ENCODE measurements at regions not wholly inside any gene's neighbourhood (a gene's known extent, or its start where the extent isn't known, plus 50 kb on each side); places are given as distances from the start of the nearest gene placed in this dataset.

- no peak for DNase-seq
These were observed 168.3 kb downstream of the NR4A2 start for GRCh38 chr2:156164091-156164720.

- DNase-seq: no peak
These were observed 173.7 kb downstream of the NR4A2 start for GRCh38 chr2:156158808-156159207.

- DNase-seq: no peak
These were observed 174.9 kb downstream of the NR4A2 start for GRCh38 chr2:156157670-156158069.

- DNase-seq: no peak
These were observed 175.9 kb downstream of the NR4A2 start for GRCh38 chr2:156156580-156156979.

DNA sequence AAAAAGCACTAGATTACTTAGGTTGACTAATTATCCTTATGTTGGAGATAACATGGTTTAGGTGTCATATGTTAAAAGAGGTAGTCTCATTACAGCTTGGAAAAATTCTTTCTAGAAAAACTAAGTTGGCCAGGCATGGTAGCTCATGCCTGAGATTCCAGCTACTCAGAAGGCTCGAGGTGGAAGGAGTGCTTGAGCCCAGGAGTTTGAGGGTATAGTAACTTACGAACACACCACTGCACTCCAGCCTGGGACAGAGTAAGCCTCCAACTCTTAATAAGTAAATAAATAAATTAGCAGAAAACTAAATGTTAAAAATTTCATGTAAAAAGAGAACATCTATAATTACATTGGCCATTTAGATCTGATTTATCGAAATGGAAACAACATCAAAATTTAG is 177.2 kb downstream of the NR4A2 start:
- DNase-seq: no peak

DNA sequence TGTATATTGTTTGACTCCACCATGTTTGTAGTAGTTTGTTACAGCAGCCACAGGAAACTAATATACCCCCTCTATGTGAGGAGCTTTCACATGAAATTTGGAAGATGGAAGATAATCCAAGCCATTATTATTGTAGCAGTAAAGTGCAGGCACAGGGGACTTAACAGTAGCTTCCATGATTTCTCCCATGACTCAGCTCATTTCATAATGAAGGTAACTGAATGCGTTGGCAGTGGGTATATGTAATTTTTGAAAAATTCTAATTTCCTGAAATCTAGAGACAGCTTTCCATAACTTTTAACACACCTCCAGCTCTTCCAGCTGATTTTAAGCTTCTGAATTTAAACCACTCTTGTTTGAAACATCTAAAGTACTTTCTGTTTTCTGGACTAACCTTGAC is 181.2 kb downstream of the NR4A2 start:
- DNase-seq: no peak

DNA sequence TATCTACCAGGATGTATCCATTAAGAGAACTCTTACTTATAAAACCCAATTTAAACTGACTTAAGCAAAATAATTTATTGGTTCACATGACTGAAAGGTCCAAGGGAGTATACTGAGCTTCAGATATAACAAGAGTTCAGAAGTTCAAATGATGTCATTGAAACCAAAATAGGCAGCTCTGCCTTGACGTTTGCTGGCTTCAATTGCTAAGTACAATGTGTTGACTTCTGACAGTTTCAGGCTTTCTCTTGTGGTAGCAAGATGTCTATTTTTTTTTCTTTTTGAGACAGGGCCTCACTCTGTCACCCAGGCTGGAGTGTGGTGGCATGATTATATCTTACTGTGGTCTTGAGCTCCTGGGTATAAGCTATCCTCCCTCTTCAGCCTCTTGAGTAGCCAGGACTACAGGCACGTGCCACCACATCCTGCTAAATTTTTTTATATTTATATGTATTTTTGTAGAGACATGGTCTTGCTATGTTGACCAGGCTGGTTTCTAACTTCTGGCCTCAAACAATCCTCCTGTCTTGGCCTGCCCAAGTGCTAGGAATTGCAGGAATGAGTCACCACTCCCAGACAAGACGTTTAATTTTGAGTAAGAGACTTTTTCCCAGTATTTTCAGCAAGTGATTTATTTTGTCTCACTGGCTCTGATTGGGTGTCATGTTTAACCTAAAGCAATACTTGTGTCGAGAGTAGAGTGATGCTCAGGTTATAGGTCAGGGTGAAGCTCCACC is 184.8 kb downstream of the NR4A2 start:
- peak; percentile 15 for DNase-seq

- DNase-seq: no peak
These were observed 186.5 kb downstream of the NR4A2 start for GRCh38 chr2:156145976-156146375.

DNA sequence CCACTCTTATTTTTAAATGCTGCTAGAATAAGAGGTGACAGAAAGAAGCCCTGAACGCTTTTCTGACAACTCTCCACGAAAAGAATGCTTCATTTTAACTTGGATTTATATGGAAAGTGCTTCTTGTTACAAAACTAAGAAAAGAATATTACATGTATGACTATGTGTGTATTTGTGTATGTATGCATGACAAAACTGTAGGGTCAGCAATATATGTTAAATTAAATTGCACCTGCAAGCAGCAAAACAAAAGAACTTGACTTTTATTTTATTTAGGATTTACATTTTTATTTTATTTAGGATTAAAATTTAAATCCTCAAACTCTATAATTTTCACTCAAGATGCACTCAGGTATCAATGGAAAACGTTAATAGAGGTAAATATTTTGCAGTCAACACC is 187.1 kb downstream of the NR4A2 start:
- DNase-seq: no peak

DNA sequence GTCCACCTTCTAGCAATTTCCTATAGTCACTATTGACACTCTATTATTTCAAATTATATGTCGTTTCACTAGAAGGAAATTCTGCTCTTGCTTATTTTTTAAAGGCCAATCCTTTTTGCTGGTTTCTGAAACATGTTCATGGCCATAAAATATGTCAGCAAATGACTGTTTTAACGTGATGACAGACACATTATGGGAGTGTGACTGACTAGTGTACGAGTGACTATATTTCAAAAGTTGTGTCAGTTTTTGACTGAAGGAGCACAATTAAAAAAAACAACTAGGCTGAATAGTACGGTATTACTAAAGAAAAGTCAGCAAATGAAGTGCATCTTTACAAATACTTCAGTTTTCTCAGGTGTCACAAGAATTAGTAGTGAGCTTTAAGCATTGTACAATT is 196.0 kb downstream of the NR4A2 start:
- no peak for DNase-seq

- no peak for DNase-seq
These were observed 197.6 kb downstream of the NR4A2 start for GRCh38 chr2:156134887-156135286.

DNA sequence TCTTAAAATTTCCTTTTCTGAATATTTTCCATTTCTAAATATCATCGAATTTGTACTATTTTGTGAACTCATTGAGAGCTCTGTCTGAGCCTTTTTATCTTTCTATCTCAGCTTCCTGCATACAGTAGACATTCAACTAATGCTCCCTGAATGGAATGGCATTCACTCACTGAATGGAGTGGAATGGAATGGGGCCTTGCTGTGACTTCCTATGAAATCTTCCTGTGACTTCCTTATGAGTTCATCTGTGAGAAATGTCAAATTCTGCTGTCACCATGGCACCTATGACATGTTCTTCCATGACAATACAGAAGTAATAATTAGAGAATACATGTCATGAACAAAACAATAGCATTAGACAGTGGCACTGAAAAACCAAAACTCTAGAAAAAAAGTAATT is 199.6 kb downstream of the NR4A2 start:
- no peak for DNase-seq

DNA sequence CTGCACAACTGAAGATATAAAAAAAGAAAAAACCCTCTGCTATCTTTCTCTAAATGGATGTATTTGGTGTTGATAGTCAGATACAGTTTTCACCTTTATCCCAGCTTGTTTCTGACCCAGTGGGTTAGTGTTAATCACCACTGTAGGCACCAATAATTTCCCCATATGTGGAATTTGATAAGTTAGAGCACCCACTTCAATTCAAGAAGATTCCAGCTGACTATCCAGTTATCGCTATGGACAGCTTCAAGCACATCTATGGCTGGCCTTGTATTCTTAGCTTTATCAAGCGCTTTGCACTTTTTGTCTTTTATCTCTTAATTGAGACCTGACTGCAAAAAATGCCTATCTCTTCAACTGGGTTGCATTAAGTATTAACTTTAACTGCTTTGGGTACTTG is 200.4 kb downstream of the NR4A2 start:
- no peak for DNase-seq

GRCh38 chr2:156129227-156129626 is 203.3 kb downstream of the NR4A2 start:
- no peak for DNase-seq

DNA sequence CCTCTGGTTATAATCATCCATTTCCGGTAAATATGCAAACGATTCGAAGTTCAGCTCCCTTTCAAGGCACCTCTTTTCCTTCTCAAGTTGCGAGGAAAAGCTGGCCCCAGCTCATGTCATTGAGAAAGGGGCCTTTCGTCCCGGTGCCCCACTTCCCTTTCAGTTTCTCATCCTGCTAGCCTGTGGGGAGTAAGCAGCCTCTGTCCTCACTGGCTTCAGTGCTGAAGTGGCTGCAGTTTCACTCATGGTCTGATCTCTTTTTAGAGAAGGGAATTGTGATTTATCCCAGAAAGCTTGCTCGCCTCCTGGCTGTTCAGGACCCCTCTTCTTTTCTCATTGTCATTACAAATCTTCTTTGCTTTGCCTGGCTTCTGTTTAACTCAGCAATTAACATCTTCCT is 207.5 kb downstream of the NR4A2 start:
- DNase-seq: no peak

DNA sequence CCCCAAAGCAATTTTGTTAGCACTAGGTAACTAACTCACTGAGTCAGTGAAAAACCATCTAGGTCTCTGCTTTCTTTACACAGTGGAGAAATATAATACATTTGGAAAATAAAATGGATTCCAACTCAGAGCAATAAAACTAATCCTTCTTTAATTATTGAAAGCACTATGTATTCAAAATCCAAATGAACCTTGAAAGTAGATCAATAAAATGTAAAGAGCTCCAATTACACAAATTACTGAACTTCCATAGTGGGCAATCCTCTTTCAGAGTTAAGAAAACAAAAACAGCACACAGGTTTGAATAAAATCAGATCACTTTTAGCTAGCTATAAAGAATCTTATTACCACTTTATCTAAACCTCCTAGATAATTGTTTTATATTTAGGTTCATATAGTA is 208.1 kb downstream of the NR4A2 start:
- DNase-seq: no peak

GRCh38 chr2:156118753-156119416 is 213.6 kb downstream of the NR4A2 start:
- no peak for DNase-seq

DNA sequence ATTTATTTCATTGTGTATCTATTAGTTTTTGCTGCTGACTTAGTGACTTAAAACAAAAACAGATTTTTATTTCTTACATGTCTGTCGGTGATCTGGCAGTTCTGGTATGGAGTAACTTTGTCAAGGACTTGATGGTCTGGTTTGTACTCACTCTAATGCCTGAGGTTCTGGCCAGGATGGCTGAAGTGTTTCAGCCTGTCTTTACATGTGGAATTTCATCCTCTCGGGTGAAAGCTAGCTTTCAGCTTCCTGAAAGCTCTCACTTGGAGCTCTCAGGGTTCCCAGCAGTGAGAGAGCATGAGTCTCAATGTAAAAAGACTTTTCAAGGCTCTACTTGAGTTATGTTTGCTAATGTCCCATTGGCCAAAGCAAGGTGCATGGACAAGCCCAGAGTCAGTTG is 216.4 kb downstream of the NR4A2 start:
- DNase-seq: no peak

DNA sequence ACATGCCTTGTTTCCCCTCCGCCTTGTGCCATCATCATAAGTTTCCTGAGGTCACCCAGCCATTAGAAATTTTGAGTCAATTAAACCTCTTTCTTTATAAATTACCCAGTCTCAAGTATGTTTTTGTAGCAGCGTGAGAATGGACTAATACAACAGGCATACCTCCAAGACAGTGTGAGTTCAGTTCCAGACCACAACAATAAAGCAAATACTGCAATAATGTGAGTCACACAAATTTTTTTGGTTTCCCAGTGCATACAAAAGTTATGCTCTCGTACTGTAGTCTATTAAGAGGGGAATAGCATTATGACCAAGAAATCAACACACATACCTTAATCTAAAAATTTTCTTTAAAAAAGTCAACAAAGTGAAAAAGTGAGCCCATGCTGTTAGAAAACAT is 217.2 kb downstream of the NR4A2 start:
- no peak for DNase-seq

GRCh38 chr2:156112323-156112722 is 220.2 kb downstream of the NR4A2 start:
- DNase-seq: no peak

DNA sequence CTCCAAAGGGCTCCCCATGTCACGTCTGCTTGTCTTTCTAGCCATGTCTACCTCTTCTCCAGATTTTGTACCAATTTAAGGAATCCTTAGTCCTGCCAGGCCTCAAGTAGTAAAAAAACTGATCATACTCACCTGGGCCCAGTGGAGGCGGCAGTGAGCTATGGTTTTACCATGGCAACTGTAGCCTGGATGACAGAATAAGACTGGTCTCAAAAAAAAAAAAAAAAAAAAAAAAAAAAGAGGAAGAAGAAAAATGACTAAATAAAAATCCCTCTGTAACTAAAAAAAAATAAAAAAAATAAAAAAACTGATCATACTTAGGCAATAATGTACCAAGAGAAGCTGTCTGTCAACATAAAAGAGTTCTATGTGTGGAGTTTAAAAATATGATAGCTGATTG is 221.6 kb downstream of the NR4A2 start:
- no peak for DNase-seq

- no peak for DNase-seq
These were observed 233.1 kb downstream of the NR4A2 start for GRCh38 chr2:156099382-156099781.

GRCh38 chr2:156098506-156098905 is 234.0 kb downstream of the NR4A2 start:
- no peak for DNase-seq

DNA sequence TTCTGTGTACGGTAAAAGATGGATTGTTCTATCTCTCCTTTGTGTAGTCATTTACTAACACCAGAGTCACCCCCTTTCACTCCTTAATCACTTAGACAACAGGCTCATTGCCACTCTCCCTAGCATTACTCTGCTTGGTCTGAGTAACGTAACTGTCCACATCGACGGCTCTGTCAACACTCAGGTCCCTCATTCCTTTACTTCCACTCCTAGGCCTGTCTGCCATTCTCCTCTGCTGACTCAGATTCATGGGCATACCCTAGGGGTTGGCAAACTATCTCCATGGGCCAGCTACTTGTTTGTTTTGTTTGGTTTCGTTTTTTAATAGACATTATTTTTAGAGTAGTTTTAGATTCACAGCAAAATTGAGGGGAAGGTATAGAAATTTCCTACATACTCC is 243.9 kb downstream of the NR4A2 start:
- no peak for DNase-seq

All from left kidney (tissue), 1 donor.